Testis (tissue), 2 donors: ENCODE measurements at regions not wholly inside any gene's neighbourhood (a gene's known extent, or its start where the extent isn't known, plus 50 kb on each side); places are given as distances from the start of the nearest gene placed in this dataset.

ENCODE experiments used
- CTCF ChIP-seq, 3 experiments: fragments of 450-650 bp in 2 of 3; fragments of 200-600 bp in 1 of 3; sonication (generic) in 1 of 3; IDR thresholded peaks; one replicate each; pipeline ENCODE4 v1.5.1; 2016 to 2019; ENCODE audit warnings: antibody characterized with exemption in 3 of 3, mild to moderate bottlenecking in 2 of 3, moderate library complexity in 1 of 3
- POLR2A ChIP-seq: fragments of 450-650 bp; IDR thresholded peaks from one replicate; pipeline ENCODE4 v1.6.1; 2017; ENCODE audit warnings: antibody characterized with exemption, mild to moderate bottlenecking, moderate library complexity

DNA sequence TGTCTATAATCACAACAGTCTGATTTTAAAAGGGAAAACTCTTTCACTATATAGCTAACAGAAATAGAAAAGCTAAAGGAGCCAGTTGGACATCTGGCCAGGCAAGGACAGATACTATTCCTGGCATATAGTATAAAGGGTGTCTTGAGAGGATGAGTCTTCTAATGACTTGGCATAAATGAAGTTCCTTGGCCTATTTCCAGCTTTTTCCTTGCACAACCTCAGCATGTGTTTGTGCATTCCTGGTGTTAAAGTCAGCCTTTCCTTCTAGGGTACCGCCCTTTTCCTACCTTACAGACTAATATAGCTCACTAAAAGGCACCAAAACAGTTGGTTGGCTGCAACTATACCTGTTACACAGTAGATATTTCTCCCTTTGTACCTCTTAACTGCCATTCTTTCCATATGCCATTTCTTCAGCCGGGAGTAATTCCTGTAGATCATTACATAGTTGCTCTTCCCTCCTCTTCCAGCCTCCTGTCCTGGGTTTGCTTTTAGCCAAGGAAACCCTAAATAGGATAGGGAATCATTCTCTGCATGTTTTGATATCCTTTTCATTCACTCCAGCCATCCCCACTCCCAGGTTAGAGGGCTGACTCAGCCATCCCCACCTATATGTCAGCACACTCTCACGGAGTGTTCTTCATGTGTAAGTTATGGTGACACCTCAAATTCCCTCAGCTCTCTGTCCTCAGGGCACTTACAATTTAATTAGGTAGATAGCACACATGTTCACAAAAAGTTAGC is 102.1 kb upstream of the MDFIC start:
- TF ChIP-seq CTCF (IDR thresholded peaks at IDR 0.05) (no peak), POLR2A (no peak)
